HCT116 (cell line): ENCODE measurements at regions not wholly inside any gene's neighbourhood (a gene's known extent, or its start where the extent isn't known, plus 50 kb on each side); places are given as distances from the start of the nearest gene placed in this dataset.

Experiments used
- ATAC-seq: fragments of 200-7000 bp; cut with Tn5 transposase; 2 replicates; pipeline ENCODE4 v1.9.1; 2020; ENCODE audit warnings: mild to moderate bottlenecking, moderate library complexity
- BruUV-seq: library from RNA; stranded (reverse); fragments of 400-500 nt; replicated peaks from 2 replicates; lab custom pipeline; 2021; lab: Mats Ljungman, UMichigan
- CTCF ChIA-PET: fragments of 300-600 bp; sonication (Branson Sonifier 250); formaldehyde crosslinking; loops from one replicate; lab custom pipeline; 2021; ENCODE audit warnings: antibody characterized with exemption; lab: Charles Lee
- POLR2A ChIA-PET: fragments of 300-600, 350-600 bp; sonication (Branson Sonifier 250); formaldehyde crosslinking; loops from one replicate; lab custom pipeline; 2021; ENCODE audit warnings: antibody characterized with exemption; lab: Charles Lee
- RAD21 ChIA-PET, 2 experiments: fragments of 300-600 bp; sonication (Branson Sonifier 250); formaldehyde crosslinking; loops; one replicate each; lab custom pipeline; 2023; ENCODE audit warnings: low total read pairs in 2 of 2; ENCODE audit not compliant: uncharacterized antibody in 2 of 2, unreplicated experiment in 2 of 2, low non-redundant PET in 1 of 2; lab: Charles Lee
- DNase-seq: peaks from one replicate; pipeline ENCODE4 v3.0.0-alpha.2; 2010; ENCODE audit warnings: low read depth, low spot score
- H2AFZ ChIP-seq: fragments of 200-600 bp; shearing (Covaris generic), sonication (generic); 2 replicates; pipeline ENCODE4 v1.6.1; 2017; ENCODE audit warnings: low read depth, mixed run types, mixed read lengths, antibody characterized with exemption, low read length; ENCODE audit not compliant: poor library complexity, severe bottlenecking
- H3K27ac ChIP-seq: 2 replicates; pipeline ENCODE4 v1.5.1; 2012; ENCODE audit warnings: low read depth, low read length
- H3K27me3 ChIP-seq: fragments of 200-600 bp; sonication (generic); 2 replicates; pipeline ENCODE4 v1.6.1; 2016; ENCODE audit warnings: mixed run types, low read length, mixed read lengths; ENCODE audit not compliant: insufficient read depth
- H3K36me3 ChIP-seq, 2 experiments: fragments of 200-500 bp in 1 of 2; fragments of 200-600 bp in 1 of 2; sonication (Bioruptor generic) in 1 of 2; sonication (generic) in 1 of 2; 2 replicates each; pipeline versions ENCODE4 v1.5.1 to v1.6.1; 2014 to 2016; ENCODE audit warnings: low read length in 2 of 2, inconsistent platforms in 1 of 2, mixed read lengths in 1 of 2, mixed run types in 1 of 2; ENCODE audit not compliant: insufficient read depth in 2 of 2, control insufficient read depth in 1 of 2
- H3K4me1 ChIP-seq, 2 experiments: fragments of 200-600 bp in 1 of 2; sonication (generic) in 1 of 2; 2 replicates each; pipeline versions ENCODE4 v1.5.1 to v1.6.1; 2012 to 2017; ENCODE audit warnings: low read length in 2 of 2, inconsistent platforms in 1 of 2, mild to moderate bottlenecking in 1 of 2, mixed read lengths in 1 of 2, mixed run types in 1 of 2, moderate library complexity in 1 of 2; ENCODE audit not compliant: insufficient read depth in 2 of 2, control insufficient read depth in 1 of 2
- H3K4me2 ChIP-seq: fragments of 200-600 bp; sonication (generic); 2 replicates; pipeline ENCODE4 v1.6.1; 2017; ENCODE audit warnings: mixed run types, low read length, mixed read lengths
- H3K4me3 ChIP-seq, 2 experiments: fragments of 200-600 bp in 1 of 2; sonication (generic) in 1 of 2; replicated peaks in 1 of 2; 2 replicates each; pipeline ENCODE4 v1.5.1; 2011 to 2016; ENCODE audit warnings: low read length in 2 of 2, control low read depth in 1 of 2, low read depth in 1 of 2, mild to moderate bottlenecking in 1 of 2, mixed read lengths in 1 of 2, mixed run types in 1 of 2
- H3K79me2 ChIP-seq: fragments of 200-600 bp; sonication (generic); 2 replicates; pipeline ENCODE4 v1.6.1; 2017; ENCODE audit warnings: mild to moderate bottlenecking, mixed run types, low read length, moderate library complexity, mixed read lengths; ENCODE audit not compliant: insufficient read depth
- H3K9ac ChIP-seq: fragments of 200-600 bp; sonication (generic); 2 replicates; pipeline ENCODE4 v1.6.1; 2016; ENCODE audit warnings: low read length, mixed read lengths
- H3K9me2 ChIP-seq: fragments of 200-600 bp; sonication (generic), shearing (Covaris generic); 2 replicates; pipeline ENCODE4 v1.6.1; 2017; ENCODE audit warnings: mixed run types, mild to moderate bottlenecking, moderate library complexity; ENCODE audit not compliant: insufficient read depth
- H3K9me3 ChIP-seq, 2 experiments: fragments of 200-500 bp in 1 of 2; fragments of 200-600 bp in 1 of 2; sonication (Bioruptor generic) in 1 of 2; sonication (generic) in 1 of 2; 2 replicates each; pipeline ENCODE4 v1.6.1; 2014 to 2017; ENCODE audit warnings: low read length in 2 of 2, mixed read lengths in 2 of 2, inconsistent platforms in 1 of 2, low read depth in 1 of 2, mild to moderate bottlenecking in 1 of 2, mixed run types in 1 of 2, moderate library complexity in 1 of 2; ENCODE audit not compliant: control insufficient read depth in 1 of 2, insufficient read depth in 1 of 2
- H4K20me1 ChIP-seq: fragments of 200-600 bp; sonication (generic), shearing (Covaris generic); 2 replicates; pipeline ENCODE4 v1.6.1; 2017; ENCODE audit warnings: mixed run types, mild to moderate bottlenecking, moderate library complexity; ENCODE audit not compliant: insufficient read depth
- CTCF ChIP-seq, 3 experiments: fragments of 200-600 bp in 1 of 3; sonication (generic) in 1 of 3; IDR thresholded peaks in 2 of 3; conservative IDR thresholded peaks in 1 of 3; 2 replicates each; pipeline ENCODE4 v1.5.1; 2012 to 2017; ENCODE audit warnings: low read depth in 2 of 3, low read length in 2 of 3, antibody characterized with exemption in 1 of 3, borderline replicate concordance in 1 of 3, control low read depth in 1 of 3, mild to moderate bottlenecking in 1 of 3, mixed read lengths in 1 of 3, mixed run types in 1 of 3, moderate library complexity in 1 of 3; ENCODE audit not compliant: insufficient read depth in 1 of 3
- POLR2A ChIP-seq: IDR thresholded peaks from 2 replicates; pipeline ENCODE4 v1.7.0; 2011; ENCODE audit warnings: borderline replicate concordance; ENCODE audit not compliant: insufficient read depth, insufficient read length; ENCODE audit errors: extremely low read depth
- YY1 ChIP-seq: IDR thresholded peaks from 2 replicates; pipeline ENCODE4 v1.6.1; 2011; ENCODE audit warnings: low read length, low read depth, moderate library complexity, mild to moderate bottlenecking; ENCODE audit not compliant: insufficient replicate concordance; ENCODE audit errors: extremely low read depth
- intact Hi-C: fragments of 100-400 bp; cut with micrococcal nuclease; formaldehyde crosslinking; loops from 2 replicates; pipeline ENCODE4 v1.10.0; 2022
- TF ChIP-seq, protein P1 (sequence below): IDR thresholded peaks from 2 replicates; pipeline ENCODE4 v1.6.1; 2012; ENCODE audit warnings: low read depth

- H3K9ac ChIP-seq, result no peak overlapping the region
- no peak overlapping the region for H3K4me2 ChIP-seq
- no peaks in the 10 kb centered on the region for H3K4me1 ChIP-seq
- TF ChIP-seq, protein P1, sequence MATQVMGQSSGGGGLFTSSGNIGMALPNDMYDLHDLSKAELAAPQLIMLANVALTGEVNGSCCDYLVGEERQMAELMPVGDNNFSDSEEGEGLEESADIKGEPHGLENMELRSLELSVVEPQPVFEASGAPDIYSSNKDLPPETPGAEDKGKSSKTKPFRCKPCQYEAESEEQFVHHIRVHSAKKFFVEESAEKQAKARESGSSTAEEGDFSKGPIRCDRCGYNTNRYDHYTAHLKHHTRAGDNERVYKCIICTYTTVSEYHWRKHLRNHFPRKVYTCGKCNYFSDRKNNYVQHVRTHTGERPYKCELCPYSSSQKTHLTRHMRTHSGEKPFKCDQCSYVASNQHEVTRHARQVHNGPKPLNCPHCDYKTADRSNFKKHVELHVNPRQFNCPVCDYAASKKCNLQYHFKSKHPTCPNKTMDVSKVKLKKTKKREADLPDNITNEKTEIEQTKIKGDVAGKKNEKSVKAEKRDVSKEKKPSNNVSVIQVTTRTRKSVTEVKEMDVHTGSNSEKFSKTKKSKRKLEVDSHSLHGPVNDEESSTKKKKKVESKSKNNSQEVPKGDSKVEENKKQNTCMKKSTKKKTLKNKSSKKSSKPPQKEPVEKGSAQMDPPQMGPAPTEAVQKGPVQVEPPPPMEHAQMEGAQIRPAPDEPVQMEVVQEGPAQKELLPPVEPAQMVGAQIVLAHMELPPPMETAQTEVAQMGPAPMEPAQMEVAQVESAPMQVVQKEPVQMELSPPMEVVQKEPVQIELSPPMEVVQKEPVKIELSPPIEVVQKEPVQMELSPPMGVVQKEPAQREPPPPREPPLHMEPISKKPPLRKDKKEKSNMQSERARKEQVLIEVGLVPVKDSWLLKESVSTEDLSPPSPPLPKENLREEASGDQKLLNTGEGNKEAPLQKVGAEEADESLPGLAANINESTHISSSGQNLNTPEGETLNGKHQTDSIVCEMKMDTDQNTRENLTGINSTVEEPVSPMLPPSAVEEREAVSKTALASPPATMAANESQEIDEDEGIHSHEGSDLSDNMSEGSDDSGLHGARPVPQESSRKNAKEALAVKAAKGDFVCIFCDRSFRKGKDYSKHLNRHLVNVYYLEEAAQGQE, result no peak
- TF ChIP-seq YY1 (no peak), POLR2A (no peak), CTCF (IDR thresholded peaks at IDR 0.05 in 2 of 3, conservative IDR thresholded peaks at IDR 0.05 in 1 of 3; ENCODE audit: borderline replicate concordance in 1 of 3, insufficient read depth in 1 of 3, low read depth in 2 of 3, low read length in 2 of 3) (no peak)
- H3K27me3 ChIP-seq, result no peaks in the 10 kb centered on the region
- CTCF ChIA-PET, result no interaction called here
- no peaks in the 10 kb centered on the region for H3K9me3 ChIP-seq
- no peak overlapping the region for H3K4me3 ChIP-seq
- DNase-seq (no peak), ATAC-seq (no peak)
- intact Hi-C loops, result no loop called here
- no peaks in the 10 kb centered on the region for H3K36me3 ChIP-seq
- RAD21 ChIA-PET, result interaction anchor here in 1 of 2 experiments (0.6 kb wide), 1 partner anchor 75 kb away, joined by 5 read pairs; no protein-coding TSS in a partner anchor
- POLR2A ChIA-PET, result no interaction called here
- no peaks in the 10 kb centered on the region for H3K79me2 ChIP-seq
- no peaks in the 10 kb centered on the region for H4K20me1 ChIP-seq
- H3K27ac ChIP-seq, result no peak overlapping the region
- no peaks in the 10 kb centered on the region for H3K9me2 ChIP-seq
- no peak overlapping the region for H2AFZ ChIP-seq
- no TSS peak for BruUV-seq
Measured at GRCh38 chr10:4557469-4557868, 268.5 kb upstream of the AKR1E2 start.
